ENCODE measurements at regions not wholly inside any gene's neighbourhood (a gene's known extent, or its start where the extent isn't known, plus 50 kb on each side); places are given as distances from the start of the nearest gene placed in this dataset.

- Histone ChIP-seq H3K4me3 (ENCODE audit: low read length) (no peak overlapping the region), H3K4me1 (ENCODE audit: control insufficient read depth, insufficient read depth, low read length) (no peaks in the 10 kb centered on the region), H3K27me3 (ENCODE audit: control insufficient read depth, insufficient read depth, low read length) (no peaks in the 10 kb centered on the region), H3K36me3 (ENCODE audit: control insufficient read depth, insufficient read depth, low read length) (no peaks in the 10 kb centered on the region), H3K9ac (ENCODE audit: low read length) (no peak overlapping the region), H3K27ac (ENCODE audit: low read depth, low read length) (no peak overlapping the region)
Measured at GRCh38 chr12:86513226-86513625, 257.0 kb upstream of the MGAT4C start.

GRCh38 chr12:86496595-86496994 lies 240.4 kb upstream of the MGAT4C start:
- Histone ChIP-seq H3K4me1 (ENCODE audit: control insufficient read depth, insufficient read depth, low read length) (no peaks in the 10 kb centered on the region), H3K36me3 (ENCODE audit: control insufficient read depth, insufficient read depth, low read length) (no peaks in the 10 kb centered on the region), H3K27ac (ENCODE audit: low read depth, low read length) (no peak overlapping the region), H3K4me3 (ENCODE audit: low read length) (no peak overlapping the region), H3K9ac (ENCODE audit: low read length) (no peak overlapping the region), H3K27me3 (ENCODE audit: control insufficient read depth, insufficient read depth, low read length) (no peaks in the 10 kb centered on the region)

- Histone ChIP-seq H3K36me3 (ENCODE audit: control insufficient read depth, insufficient read depth, low read length) (no peaks in the 10 kb centered on the region), H3K27ac (ENCODE audit: low read depth, low read length) (no peak overlapping the region), H3K9ac (ENCODE audit: low read length) (no peak overlapping the region), H3K27me3 (ENCODE audit: control insufficient read depth, insufficient read depth, low read length) (no peaks in the 10 kb centered on the region), H3K4me3 (ENCODE audit: low read length) (no peak overlapping the region), H3K4me1 (ENCODE audit: control insufficient read depth, insufficient read depth, low read length) (no peaks in the 10 kb centered on the region)
Measured at GRCh38 chr12:86484473-86484872, 228.3 kb upstream of the MGAT4C start.

- Histone ChIP-seq H3K9ac (ENCODE audit: low read length) (no peak overlapping the region), H3K36me3 (ENCODE audit: control insufficient read depth, insufficient read depth, low read length) (no peaks in the 10 kb centered on the region), H3K27me3 (ENCODE audit: control insufficient read depth, insufficient read depth, low read length) (no peaks in the 10 kb centered on the region), H3K4me3 (ENCODE audit: low read length) (no peak overlapping the region), H3K4me1 (ENCODE audit: control insufficient read depth, insufficient read depth, low read length) (no peaks in the 10 kb centered on the region), H3K27ac (ENCODE audit: low read depth, low read length) (no peak overlapping the region)
Measured at GRCh38 chr12:86473231-86473630, 217.0 kb upstream of the MGAT4C start.

- no peaks in the 10 kb centered on the region for H3K4me1 ChIP-seq (ENCODE audit: control insufficient read depth, insufficient read depth, low read length)
- H3K27ac ChIP-seq (ENCODE audit: low read depth, low read length) = no peak overlapping the region
- no peak overlapping the region for H3K9ac ChIP-seq (ENCODE audit: low read length)
- no peak overlapping the region for H3K4me3 ChIP-seq (ENCODE audit: low read length)
- H3K27me3 ChIP-seq (ENCODE audit: control insufficient read depth, insufficient read depth, low read length) = no peaks in the 10 kb centered on the region
- no peaks in the 10 kb centered on the region for H3K36me3 ChIP-seq (ENCODE audit: control insufficient read depth, insufficient read depth, low read length)
Measured at GRCh38 chr12:86456776-86457175, 200.6 kb upstream of the MGAT4C start.

- H3K36me3 ChIP-seq (ENCODE audit: control insufficient read depth, insufficient read depth, low read length) = no peaks in the 10 kb centered on the region
Measured at GRCh38 chr12:86456241-86456640, 200.1 kb upstream of the MGAT4C start.

GRCh38 chr12:86445356-86445755 lies 189.2 kb upstream of the MGAT4C start:
- no peak overlapping the region for H3K9ac ChIP-seq (ENCODE audit: low read length)
- H3K27me3 ChIP-seq (ENCODE audit: control insufficient read depth, insufficient read depth, low read length) = no peaks in the 10 kb centered on the region
- H3K4me3 ChIP-seq (ENCODE audit: low read length) = no peak overlapping the region
- H3K27ac ChIP-seq (ENCODE audit: low read depth, low read length) = no peak overlapping the region
- no peaks in the 10 kb centered on the region for H3K4me1 ChIP-seq (ENCODE audit: control insufficient read depth, insufficient read depth, low read length)
- no peaks in the 10 kb centered on the region for H3K36me3 ChIP-seq (ENCODE audit: control insufficient read depth, insufficient read depth, low read length)

More at GRCh38 chr12:86456241-86456640, 200.1 kb upstream of the MGAT4C start:
- no peak overlapping the region for H3K4me3 ChIP-seq (ENCODE audit: low read length)
- no peak overlapping the region for H3K9ac ChIP-seq (ENCODE audit: low read length)
- no peaks in the 10 kb centered on the region for H3K27me3 ChIP-seq (ENCODE audit: control insufficient read depth, insufficient read depth, low read length)
- H3K27ac ChIP-seq (ENCODE audit: low read depth, low read length) = no peak overlapping the region
- H3K4me1 ChIP-seq (ENCODE audit: control insufficient read depth, insufficient read depth, low read length) = no peaks in the 10 kb centered on the region

GRCh38 chr12:86435053-86435452 lies 178.9 kb upstream of the MGAT4C start:
- Histone ChIP-seq H3K4me1 (ENCODE audit: control insufficient read depth, insufficient read depth, low read length) (no peaks in the 10 kb centered on the region), H3K36me3 (ENCODE audit: control insufficient read depth, insufficient read depth, low read length) (no peaks in the 10 kb centered on the region), H3K4me3 (ENCODE audit: low read length) (no peak overlapping the region), H3K27ac (ENCODE audit: low read depth, low read length) (no peak overlapping the region), H3K27me3 (ENCODE audit: control insufficient read depth, insufficient read depth, low read length) (no peaks in the 10 kb centered on the region), H3K9ac (ENCODE audit: low read length) (no peak overlapping the region)

- Histone ChIP-seq H3K27ac (ENCODE audit: low read depth, low read length) (no peak overlapping the region), H3K36me3 (ENCODE audit: control insufficient read depth, insufficient read depth, low read length) (no peaks in the 10 kb centered on the region), H3K27me3 (ENCODE audit: control insufficient read depth, insufficient read depth, low read length) (no peaks in the 10 kb centered on the region), H3K9ac (ENCODE audit: low read length) (no peak overlapping the region), H3K4me3 (ENCODE audit: low read length) (no peak overlapping the region), H3K4me1 (ENCODE audit: control insufficient read depth, insufficient read depth, low read length) (no peaks in the 10 kb centered on the region)
Measured at GRCh38 chr12:86429824-86430223, 173.6 kb upstream of the MGAT4C start.

GRCh38 chr12:86421333-86421732 lies 165.1 kb upstream of the MGAT4C start:
- Histone ChIP-seq H3K36me3 (ENCODE audit: control insufficient read depth, insufficient read depth, low read length) (no peaks in the 10 kb centered on the region), H3K4me1 (ENCODE audit: control insufficient read depth, insufficient read depth, low read length) (no peaks in the 10 kb centered on the region), H3K27ac (ENCODE audit: low read depth, low read length) (no peak overlapping the region), H3K9ac (ENCODE audit: low read length) (no peak overlapping the region), H3K27me3 (ENCODE audit: control insufficient read depth, insufficient read depth, low read length) (no peaks in the 10 kb centered on the region), H3K4me3 (ENCODE audit: low read length) (no peak overlapping the region)

- H3K4me3 ChIP-seq (ENCODE audit: low read length) = no peak overlapping the region
- no peak overlapping the region for H3K9ac ChIP-seq (ENCODE audit: low read length)
- no peaks in the 10 kb centered on the region for H3K4me1 ChIP-seq (ENCODE audit: control insufficient read depth, insufficient read depth, low read length)
- no peaks in the 10 kb centered on the region for H3K36me3 ChIP-seq (ENCODE audit: control insufficient read depth, insufficient read depth, low read length)
- H3K27ac ChIP-seq (ENCODE audit: low read depth, low read length) = no peak overlapping the region
- H3K27me3 ChIP-seq (ENCODE audit: control insufficient read depth, insufficient read depth, low read length) = no peaks in the 10 kb centered on the region
Measured at GRCh38 chr12:86414201-86414600, 158.0 kb upstream of the MGAT4C start.

GRCh38 chr12:86411710-86412109 lies 155.5 kb upstream of the MGAT4C start:
- no peak overlapping the region for H3K27ac ChIP-seq (ENCODE audit: low read depth, low read length)
- H3K4me1 ChIP-seq (ENCODE audit: control insufficient read depth, insufficient read depth, low read length) = no peaks in the 10 kb centered on the region
- H3K27me3 ChIP-seq (ENCODE audit: control insufficient read depth, insufficient read depth, low read length) = no peaks in the 10 kb centered on the region
- H3K36me3 ChIP-seq (ENCODE audit: control insufficient read depth, insufficient read depth, low read length) = no peaks in the 10 kb centered on the region
- H3K4me3 ChIP-seq (ENCODE audit: low read length) = no peak overlapping the region
- H3K9ac ChIP-seq (ENCODE audit: low read length) = no peak overlapping the region

GRCh38 chr12:86407620-86408208 lies 151.5 kb upstream of the MGAT4C start:
- Histone ChIP-seq H3K36me3 (ENCODE audit: control insufficient read depth, insufficient read depth, low read length) (no peaks in the 10 kb centered on the region), H3K27me3 (ENCODE audit: control insufficient read depth, insufficient read depth, low read length) (no peaks in the 10 kb centered on the region), H3K9ac (ENCODE audit: low read length) (no peak overlapping the region), H3K4me3 (ENCODE audit: low read length) (no peak overlapping the region), H3K27ac (ENCODE audit: low read depth, low read length) (no peak overlapping the region), H3K4me1 (ENCODE audit: control insufficient read depth, insufficient read depth, low read length) (no peaks in the 10 kb centered on the region)

All from rectal smooth muscle tissue (tissue), 1 donor.